ENCODE measurements at regions not wholly inside any gene's neighbourhood (a gene's known extent, or its start where the extent isn't known, plus 50 kb on each side); places are given as distances from the start of the nearest gene placed in this dataset.

GRCh38 chr6:148042536-148042935 lies 300.1 kb upstream of the SASH1 start:
- DNase-seq (ENCODE audit: low read depth): no peak

GRCh38 chr6:148044261-148044751 lies 298.3 kb upstream of the SASH1 start:
- peak; percentile 11 for DNase-seq (ENCODE audit: low read depth)

- no peak for DNase-seq (ENCODE audit: low read depth)
Observed at GRCh38 chr6:148044921-148045320, 297.7 kb upstream of the SASH1 start.

- DNase-seq (ENCODE audit: low read depth): no peak
Observed at GRCh38 chr6:148053209-148053608, 289.4 kb upstream of the SASH1 start.

GRCh38 chr6:148053796-148054195 lies 288.8 kb upstream of the SASH1 start:
- no peak for DNase-seq (ENCODE audit: low read depth)

GRCh38 chr6:148054219-148054618 lies 288.4 kb upstream of the SASH1 start:
- no peak for DNase-seq (ENCODE audit: low read depth)

- no peak for DNase-seq (ENCODE audit: low read depth)
Observed at GRCh38 chr6:148055419-148055818, 287.2 kb upstream of the SASH1 start.

- DNase-seq (ENCODE audit: low read depth): no peak
Observed at GRCh38 chr6:148059869-148060268, 282.8 kb upstream of the SASH1 start.

- peak; percentile 3 for DNase-seq (ENCODE audit: low read depth)
Observed at GRCh38 chr6:148064406-148065134, 278.1 kb upstream of the SASH1 start.

- DNase-seq (ENCODE audit: low read depth): no peak
Observed at GRCh38 chr6:148068437-148069061, 274.1 kb upstream of the SASH1 start.

GRCh38 chr6:148069256-148069655 lies 273.4 kb upstream of the SASH1 start:
- DNase-seq (ENCODE audit: low read depth): no peak

- DNase-seq (ENCODE audit: low read depth): no peak
Observed at GRCh38 chr6:148074291-148074690, 268.3 kb upstream of the SASH1 start.

- no peak for DNase-seq (ENCODE audit: low read depth)
Observed at GRCh38 chr6:148074738-148075137, 267.9 kb upstream of the SASH1 start.

- DNase-seq (ENCODE audit: low read depth): no peak
Observed at GRCh38 chr6:148075352-148075751, 267.3 kb upstream of the SASH1 start.

- DNase-seq (ENCODE audit: low read depth): no peak
Observed at GRCh38 chr6:148076051-148076450, 266.6 kb upstream of the SASH1 start.

GRCh38 chr6:148080315-148080714 lies 262.3 kb upstream of the SASH1 start:
- no peak for DNase-seq (ENCODE audit: low read depth)

- DNase-seq (ENCODE audit: low read depth): no peak
Observed at GRCh38 chr6:148081076-148081475, 261.6 kb upstream of the SASH1 start.

- no peak for DNase-seq (ENCODE audit: low read depth)
Observed at GRCh38 chr6:148082044-148082443, 260.6 kb upstream of the SASH1 start.

GRCh38 chr6:148082696-148083095 lies 259.9 kb upstream of the SASH1 start:
- no peak for DNase-seq (ENCODE audit: low read depth)

GRCh38 chr6:148085631-148086331 lies 256.9 kb upstream of the SASH1 start:
- no peak for DNase-seq (ENCODE audit: low read depth)

GRCh38 chr6:148086386-148086785 lies 256.3 kb upstream of the SASH1 start:
- DNase-seq (ENCODE audit: low read depth): no peak

- DNase-seq (ENCODE audit: low read depth): no peak
Observed at GRCh38 chr6:148086843-148087242, 255.8 kb upstream of the SASH1 start.

- DNase-seq (ENCODE audit: low read depth): no peak
Observed at GRCh38 chr6:148087659-148088058, 255.0 kb upstream of the SASH1 start.
